HL-60 (cell line): ENCODE measurements at regions not wholly inside any gene's neighbourhood (a gene's known extent, or its start where the extent isn't known, plus 50 kb on each side); places are given as distances from the start of the nearest gene placed in this dataset.

Source experiments
- GABPA ChIP-seq: IDR thresholded peaks from 2 replicates; pipeline ENCODE4 v1.6.1; 2012; ENCODE audit warnings: low read depth
- POLR2AphosphoS5 ChIP-seq: IDR thresholded peaks from 2 replicates; pipeline ENCODE4 v1.6.1; 2012; ENCODE audit warnings: low read depth
- TF ChIP-seq, protein P1 (sequence below): IDR thresholded peaks from one replicate; pipeline ENCODE4 v1.5.1; 2011; ENCODE audit warnings: low read length, control low read depth, inconsistent platforms; ENCODE audit not compliant: insufficient read depth
- TF ChIP-seq, protein P2 (sequence below): IDR thresholded peaks from 2 replicates; pipeline ENCODE4 v1.6.1; 2012; ENCODE audit warnings: low read depth; ENCODE audit not compliant: insufficient replicate concordance

GRCh38 chr2:133717497-133717896 is 149.2 kb upstream of the NCKAP5 start:
- TF ChIP-seq, protein P1, sequence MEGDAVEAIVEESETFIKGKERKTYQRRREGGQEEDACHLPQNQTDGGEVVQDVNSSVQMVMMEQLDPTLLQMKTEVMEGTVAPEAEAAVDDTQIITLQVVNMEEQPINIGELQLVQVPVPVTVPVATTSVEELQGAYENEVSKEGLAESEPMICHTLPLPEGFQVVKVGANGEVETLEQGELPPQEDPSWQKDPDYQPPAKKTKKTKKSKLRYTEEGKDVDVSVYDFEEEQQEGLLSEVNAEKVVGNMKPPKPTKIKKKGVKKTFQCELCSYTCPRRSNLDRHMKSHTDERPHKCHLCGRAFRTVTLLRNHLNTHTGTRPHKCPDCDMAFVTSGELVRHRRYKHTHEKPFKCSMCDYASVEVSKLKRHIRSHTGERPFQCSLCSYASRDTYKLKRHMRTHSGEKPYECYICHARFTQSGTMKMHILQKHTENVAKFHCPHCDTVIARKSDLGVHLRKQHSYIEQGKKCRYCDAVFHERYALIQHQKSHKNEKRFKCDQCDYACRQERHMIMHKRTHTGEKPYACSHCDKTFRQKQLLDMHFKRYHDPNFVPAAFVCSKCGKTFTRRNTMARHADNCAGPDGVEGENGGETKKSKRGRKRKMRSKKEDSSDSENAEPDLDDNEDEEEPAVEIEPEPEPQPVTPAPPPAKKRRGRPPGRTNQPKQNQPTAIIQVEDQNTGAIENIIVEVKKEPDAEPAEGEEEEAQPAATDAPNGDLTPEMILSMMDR: no peak
- TF ChIP-seq GABPA (no peak), POLR2AphosphoS5 (no peak)
- TF ChIP-seq, protein P2, sequence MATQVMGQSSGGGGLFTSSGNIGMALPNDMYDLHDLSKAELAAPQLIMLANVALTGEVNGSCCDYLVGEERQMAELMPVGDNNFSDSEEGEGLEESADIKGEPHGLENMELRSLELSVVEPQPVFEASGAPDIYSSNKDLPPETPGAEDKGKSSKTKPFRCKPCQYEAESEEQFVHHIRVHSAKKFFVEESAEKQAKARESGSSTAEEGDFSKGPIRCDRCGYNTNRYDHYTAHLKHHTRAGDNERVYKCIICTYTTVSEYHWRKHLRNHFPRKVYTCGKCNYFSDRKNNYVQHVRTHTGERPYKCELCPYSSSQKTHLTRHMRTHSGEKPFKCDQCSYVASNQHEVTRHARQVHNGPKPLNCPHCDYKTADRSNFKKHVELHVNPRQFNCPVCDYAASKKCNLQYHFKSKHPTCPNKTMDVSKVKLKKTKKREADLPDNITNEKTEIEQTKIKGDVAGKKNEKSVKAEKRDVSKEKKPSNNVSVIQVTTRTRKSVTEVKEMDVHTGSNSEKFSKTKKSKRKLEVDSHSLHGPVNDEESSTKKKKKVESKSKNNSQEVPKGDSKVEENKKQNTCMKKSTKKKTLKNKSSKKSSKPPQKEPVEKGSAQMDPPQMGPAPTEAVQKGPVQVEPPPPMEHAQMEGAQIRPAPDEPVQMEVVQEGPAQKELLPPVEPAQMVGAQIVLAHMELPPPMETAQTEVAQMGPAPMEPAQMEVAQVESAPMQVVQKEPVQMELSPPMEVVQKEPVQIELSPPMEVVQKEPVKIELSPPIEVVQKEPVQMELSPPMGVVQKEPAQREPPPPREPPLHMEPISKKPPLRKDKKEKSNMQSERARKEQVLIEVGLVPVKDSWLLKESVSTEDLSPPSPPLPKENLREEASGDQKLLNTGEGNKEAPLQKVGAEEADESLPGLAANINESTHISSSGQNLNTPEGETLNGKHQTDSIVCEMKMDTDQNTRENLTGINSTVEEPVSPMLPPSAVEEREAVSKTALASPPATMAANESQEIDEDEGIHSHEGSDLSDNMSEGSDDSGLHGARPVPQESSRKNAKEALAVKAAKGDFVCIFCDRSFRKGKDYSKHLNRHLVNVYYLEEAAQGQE: no peak
